ENCODE measurements at regions not wholly inside any gene's neighbourhood (a gene's known extent, or its start where the extent isn't known, plus 50 kb on each side); places are given as distances from the start of the nearest gene placed in this dataset.

GRCh38 chr4:184318852-184319251 is 101.2 kb upstream of the ENPP6 start:
- Mint-ChIP-seq H3K4me1 (peaks cover 4% of the 10 kb centered on the region), H3K9me3 (no peaks in the 10 kb centered on the region), H3K27ac (no peak overlapping the region), H3K4me3 (no peak overlapping the region), H3K36me3 (ENCODE audit: low read depth) (no peaks in the 10 kb centered on the region), H3K27me3 (ENCODE audit: insufficient read depth) (no peaks in the 10 kb centered on the region)
- Histone ChIP-seq H3K27ac (ENCODE audit: low read depth, low read length) (no peak overlapping the region), H3K4me1 (ENCODE audit: control insufficient read depth, insufficient read depth, low read length) (no peaks in the 10 kb centered on the region), H3K27me3 (ENCODE audit: control insufficient read depth, insufficient read depth, low read length, poor library complexity, severe bottlenecking) (no peaks in the 10 kb centered on the region), H3K36me3 (ENCODE audit: control insufficient read depth, insufficient read depth, low read length) (no peaks in the 10 kb centered on the region), H3K9ac (ENCODE audit: extremely low read depth, low read length, poor library complexity, severe bottlenecking) (no peak overlapping the region), H3K9me3 (ENCODE audit: control insufficient read depth, low read length) (no peaks in the 10 kb centered on the region), H3K4me3 (ENCODE audit: low read length) (no peak overlapping the region)
- DNase-seq: no peak
- 91 to 95% methylated on average over 7 to 8 of the region's 8 CpGs for WGBS, 2 experiments (ENCODE audit: insufficient coverage in 1 of 2, insufficient read length in 1 of 2)
- no peak for TF ChIP-seq CTCF (conservative IDR thresholded peaks at IDR 0.05)

GRCh38 chr4:184317234-184317918 is 99.7 kb upstream of the ENPP6 start:
- H3K9me3 Mint-ChIP-seq: no peaks in the 10 kb centered on the region
- no peak overlapping the region for H3K27ac Mint-ChIP-seq
- no peaks in the 10 kb centered on the region for H3K36me3 Mint-ChIP-seq (ENCODE audit: low read depth)
- 86 to 88% methylated on average over 8 to 14 of the region's 14 CpGs for WGBS, 2 experiments (ENCODE audit: insufficient coverage in 1 of 2, insufficient read length in 1 of 2)
- no peak for TF ChIP-seq CTCF (conservative IDR thresholded peaks at IDR 0.05)
- DNase-seq: no peak
- no peaks in the 10 kb centered on the region for H3K36me3 ChIP-seq (ENCODE audit: control insufficient read depth, insufficient read depth, low read length)
- H3K27me3 ChIP-seq (ENCODE audit: control insufficient read depth, insufficient read depth, low read length, poor library complexity, severe bottlenecking): no peaks in the 10 kb centered on the region
- no peak overlapping the region for H3K9ac ChIP-seq (ENCODE audit: extremely low read depth, low read length, poor library complexity, severe bottlenecking)
- no peaks in the 10 kb centered on the region for H3K4me1 ChIP-seq (ENCODE audit: control insufficient read depth, insufficient read depth, low read length)
- H3K4me1 Mint-ChIP-seq: peaks cover 4% of the 10 kb centered on the region
- no peak overlapping the region for H3K4me3 Mint-ChIP-seq
- no peaks in the 10 kb centered on the region for H3K27me3 Mint-ChIP-seq (ENCODE audit: insufficient read depth)
- no peaks in the 10 kb centered on the region for H3K9me3 ChIP-seq (ENCODE audit: control insufficient read depth, low read length)
- no peak overlapping the region for H3K4me3 ChIP-seq (ENCODE audit: low read length)
- no peak overlapping the region for H3K27ac ChIP-seq (ENCODE audit: low read depth, low read length)

GRCh38 chr4:184316821-184317220 is 99.1 kb upstream of the ENPP6 start:
- H3K27ac Mint-ChIP-seq: no peak overlapping the region

More at GRCh38 chr4:184316821-184317220, 99.1 kb upstream of the ENPP6 start:
- Histone ChIP-seq H3K36me3 (ENCODE audit: control insufficient read depth, insufficient read depth, low read length) (no peaks in the 10 kb centered on the region), H3K27ac (ENCODE audit: low read depth, low read length) (no peak overlapping the region), H3K9ac (ENCODE audit: extremely low read depth, low read length, poor library complexity, severe bottlenecking) (no peak overlapping the region), H3K27me3 (ENCODE audit: control insufficient read depth, insufficient read depth, low read length, poor library complexity, severe bottlenecking) (no peaks in the 10 kb centered on the region), H3K4me1 (ENCODE audit: control insufficient read depth, insufficient read depth, low read length) (no peaks in the 10 kb centered on the region), H3K4me3 (ENCODE audit: low read length) (no peak overlapping the region), H3K9me3 (ENCODE audit: control insufficient read depth, low read length) (no peaks in the 10 kb centered on the region)
- H3K4me3 Mint-ChIP-seq: no peak overlapping the region
- H3K36me3 Mint-ChIP-seq (ENCODE audit: low read depth): no peaks in the 10 kb centered on the region
- no peak for DNase-seq
- H3K4me1 Mint-ChIP-seq: peaks cover 4% of the 10 kb centered on the region
- 86 to 96% methylated on average over 8 to 10 of the region's 10 CpGs for WGBS, 2 experiments (ENCODE audit: insufficient coverage in 1 of 2, insufficient read length in 1 of 2)
- H3K9me3 Mint-ChIP-seq: no peaks in the 10 kb centered on the region
- TF ChIP-seq CTCF (conservative IDR thresholded peaks at IDR 0.05): no peak
- no peaks in the 10 kb centered on the region for H3K27me3 Mint-ChIP-seq (ENCODE audit: insufficient read depth)

All from endodermal cell (in vitro differentiated cells).